ENCODE measurements at regions not wholly inside any gene's neighbourhood (a gene's known extent, or its start where the extent isn't known, plus 50 kb on each side); places are given as distances from the start of the nearest gene placed in this dataset.

GRCh38 chr6:81820980-81821379, 68.5 kb upstream of the TENT5A start:
- intact Hi-C loops (cut with micrococcal nuclease) = no loop called here

- intact Hi-C loops (cut with micrococcal nuclease) = no loop called here
These were observed 67.9 kb upstream of the TENT5A start for GRCh38 chr6:81820422-81820821.

GRCh38 chr6:81819767-81820166, 67.3 kb upstream of the TENT5A start:
- intact Hi-C loops (cut with micrococcal nuclease) = no loop called here

DNA sequence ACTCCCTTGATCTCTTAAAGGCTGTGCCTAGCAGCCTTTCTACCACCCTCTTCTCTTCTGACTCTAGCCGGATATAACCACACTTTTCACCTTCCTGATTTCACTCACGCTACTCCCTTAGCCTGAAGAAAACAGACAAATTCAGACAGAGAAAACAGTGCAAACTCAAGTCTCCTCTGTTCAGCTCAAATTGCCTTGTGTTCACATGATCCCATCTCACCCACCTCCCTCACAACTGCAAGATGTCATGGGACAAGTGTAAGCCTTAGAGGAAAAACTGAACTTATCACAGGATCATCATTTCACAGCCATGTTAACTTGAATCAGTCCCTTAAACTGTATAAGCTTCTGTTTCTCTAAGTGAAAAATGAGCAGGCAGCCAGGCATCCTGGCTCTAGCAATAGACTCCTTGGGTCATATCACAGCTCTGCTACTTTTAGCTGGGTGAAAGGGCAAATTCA, 66.5 kb upstream of the TENT5A start:
- intact Hi-C loops (cut with micrococcal nuclease) = no loop called here

DNA sequence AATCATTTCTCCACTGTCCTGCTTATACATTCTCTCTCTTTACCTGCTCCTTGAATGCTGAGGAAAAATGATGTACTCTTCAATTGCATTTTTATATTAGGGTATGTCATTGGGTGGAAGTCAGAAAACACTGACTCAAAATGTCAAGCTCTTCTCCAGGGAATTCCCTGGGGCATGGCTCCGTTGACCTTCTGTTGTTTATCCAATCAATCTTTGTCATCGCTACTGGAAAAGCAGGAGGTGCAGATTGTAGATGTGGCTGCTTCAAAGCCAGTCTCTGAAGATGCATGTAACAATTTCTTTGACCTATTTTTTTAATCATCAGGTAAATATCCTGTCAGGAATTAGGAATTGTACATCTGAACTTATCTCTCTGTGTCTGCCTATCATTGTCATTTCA, 63.9 kb upstream of the TENT5A start:
- intact Hi-C loops (cut with micrococcal nuclease) = no loop called here

DNA sequence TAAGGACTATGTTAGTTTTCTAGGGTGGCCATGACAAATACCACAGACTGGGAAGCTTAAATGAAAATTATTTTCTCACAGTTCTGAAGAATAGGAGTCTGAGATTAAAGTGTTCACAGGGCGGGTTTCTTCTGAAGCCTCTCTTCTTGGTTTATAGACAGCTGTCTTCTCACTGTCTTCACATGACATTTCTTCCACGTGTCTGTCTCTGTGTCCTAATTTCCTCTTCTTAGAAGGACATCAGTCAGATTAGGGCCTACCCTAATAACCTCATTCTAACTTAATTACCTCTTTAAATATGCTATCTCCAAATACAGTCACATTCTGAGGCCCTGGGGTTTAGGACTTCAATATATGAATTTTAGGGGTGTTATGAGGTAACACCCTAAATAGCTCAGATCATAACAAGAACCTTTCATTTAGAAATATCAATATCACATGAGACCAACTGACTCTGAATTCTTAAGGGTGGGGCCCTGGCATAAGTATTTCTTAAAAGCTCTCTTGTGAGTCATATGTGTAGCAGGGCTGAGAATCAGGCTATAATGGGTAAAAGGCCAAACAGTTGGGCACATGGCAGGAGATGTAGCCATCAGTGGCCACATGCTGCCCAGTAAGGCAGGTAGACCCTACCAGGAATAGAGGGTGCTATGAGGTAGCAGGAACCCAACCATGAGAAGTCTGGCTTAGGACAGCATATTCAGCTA, 62.0 kb upstream of the TENT5A start:
- intact Hi-C loops (cut with micrococcal nuclease) = no loop called here

GRCh38 chr6:81813305-81813704, 60.8 kb upstream of the TENT5A start:
- intact Hi-C loops (cut with micrococcal nuclease) = no loop called here

DNA sequence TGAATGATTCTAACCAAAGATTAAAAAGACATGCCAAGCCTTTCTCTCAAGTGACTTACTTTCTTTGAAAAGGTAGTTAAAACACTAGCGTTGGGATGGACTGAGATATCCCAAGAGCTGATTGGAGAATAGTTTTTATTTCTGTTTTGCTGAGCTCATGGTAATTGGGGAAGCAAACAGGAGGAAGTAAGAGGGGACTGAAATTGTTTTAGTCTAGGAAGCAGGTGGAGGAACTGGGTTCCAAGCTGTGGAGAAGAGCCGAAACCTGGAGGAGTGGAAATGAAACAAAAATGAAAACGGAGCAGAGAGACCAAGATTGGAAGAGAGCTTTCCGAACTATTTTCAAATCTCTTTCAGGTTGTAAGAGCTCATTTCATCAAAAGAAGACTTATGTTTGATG, 59.9 kb upstream of the TENT5A start:
- intact Hi-C loops (cut with micrococcal nuclease) = no loop called here

DNA sequence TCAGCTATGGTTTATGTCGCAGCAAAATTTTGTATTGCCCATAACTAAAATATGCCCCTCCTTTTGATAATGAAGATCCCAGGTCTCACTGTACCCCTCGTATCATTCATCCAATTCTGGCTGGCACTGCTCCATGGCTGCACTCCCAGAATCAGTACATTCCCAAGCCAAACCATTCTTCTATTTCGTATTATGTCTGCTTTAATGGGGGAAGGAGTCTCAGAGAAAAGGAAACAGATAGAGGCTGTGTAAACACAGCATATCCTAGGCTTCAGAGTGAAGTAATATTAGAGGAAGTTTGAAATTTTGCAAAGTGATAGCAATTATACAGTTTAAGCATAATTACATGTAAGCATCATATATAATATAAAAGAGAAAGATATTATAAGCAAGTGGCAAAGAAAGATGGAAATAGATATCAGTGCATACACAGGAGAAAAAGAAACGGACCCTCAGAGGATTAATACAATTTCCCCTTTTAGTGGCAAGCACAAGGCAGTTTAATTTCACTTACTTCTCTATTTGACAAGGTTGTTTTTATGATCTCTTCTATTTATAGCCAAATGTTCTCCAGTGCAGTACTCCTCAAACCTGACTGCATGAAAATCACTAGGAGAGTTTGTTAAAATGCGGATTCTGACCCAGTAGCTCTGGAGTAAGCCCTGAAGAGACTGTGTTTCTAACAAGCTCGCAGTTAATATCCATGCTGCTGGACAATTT, 56.5 kb upstream of the TENT5A start:
- intact Hi-C loops (cut with micrococcal nuclease) = no loop called here

- intact Hi-C loops (cut with micrococcal nuclease) = no loop called here
These were observed 54.5 kb upstream of the TENT5A start for GRCh38 chr6:81806793-81807565.

GRCh38 chr6:81802356-81802755, 49.9 kb upstream of the TENT5A start:
- intact Hi-C loops (cut with micrococcal nuclease) = no loop called here

Data from T-helper 1 cell treated with Interleukin-12 subunit alpha and Interleukin-12 subunit beta and Interleukin-4 antibody, amounts not matched to agents 30 ng/mL and 1 ng/mL, for 36 hours (primary cell).